ENCODE measurements at regions not wholly inside any gene's neighbourhood (a gene's known extent, or its start where the extent isn't known, plus 50 kb on each side); places are given as distances from the start of the nearest gene placed in this dataset.

DNA sequence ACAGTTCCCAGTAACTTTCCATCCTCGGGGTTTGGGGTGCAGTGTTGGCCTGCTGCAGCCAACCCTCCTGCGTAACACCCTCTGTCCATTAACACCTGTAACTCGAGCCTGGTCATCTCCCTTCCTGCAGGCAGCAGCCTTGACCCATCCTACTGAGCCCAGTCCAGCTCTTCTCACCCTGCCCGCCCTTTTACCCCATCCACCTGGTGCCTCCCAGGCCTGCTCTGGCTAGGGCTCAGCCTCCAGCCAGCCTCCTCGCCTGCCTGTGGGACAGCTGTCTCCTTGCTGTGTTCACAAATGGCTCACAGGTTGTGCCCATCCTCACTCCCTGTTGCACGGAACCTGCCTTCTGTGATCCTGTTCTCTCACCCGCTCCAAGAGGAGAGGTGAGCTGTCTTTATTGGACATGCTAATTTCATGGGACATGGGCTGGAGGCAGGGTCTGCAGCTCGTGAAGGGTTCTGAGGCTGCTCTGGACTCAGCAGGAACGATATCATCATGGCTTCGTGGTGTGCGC, 277.2 kb upstream of the TCERG1L start:
- intact Hi-C loops (cut with DNase I), result no loop called here
- DNase-seq (ENCODE audit: low spot score), result peak; percentile 61

DNA sequence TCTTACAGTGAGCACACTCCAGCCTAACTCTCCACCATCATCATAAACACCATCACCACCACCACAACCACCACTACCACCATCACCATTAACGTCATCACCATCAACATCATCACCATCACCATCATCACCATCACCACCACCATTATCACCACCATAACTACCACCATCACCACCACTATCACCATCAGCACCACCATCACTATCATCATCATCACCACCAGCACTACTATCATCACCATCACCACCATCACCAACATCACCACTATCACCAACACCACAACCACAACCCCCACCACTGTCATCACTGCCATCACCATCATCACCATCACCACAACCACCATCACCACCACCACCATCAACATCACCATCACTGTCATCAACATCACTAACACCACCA, 279.0 kb upstream of the TCERG1L start:
- intact Hi-C loops (cut with DNase I), result no loop called here
- DNase-seq (ENCODE audit: low spot score), result no peak

DNA sequence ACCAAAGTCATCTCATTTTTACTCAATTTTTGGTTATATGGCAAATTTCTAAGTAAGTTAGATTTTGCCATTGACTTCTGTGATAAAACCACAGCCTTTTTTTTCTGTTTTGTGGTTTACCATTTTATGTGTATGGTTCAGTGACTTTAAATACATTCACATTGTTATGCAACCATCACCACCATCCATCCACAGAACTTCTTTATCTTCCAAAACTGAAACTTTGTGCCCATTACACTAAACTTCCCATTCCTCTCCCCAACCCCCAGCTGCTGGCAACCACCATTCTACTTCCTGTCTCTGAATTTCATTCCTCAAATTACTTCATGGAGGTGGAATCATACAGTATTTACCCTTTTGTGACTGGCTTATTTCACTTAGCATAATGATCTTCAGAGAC, 280.4 kb upstream of the TCERG1L start:
- intact Hi-C loops (cut with DNase I), result no loop called here
- no peak for DNase-seq (ENCODE audit: low spot score)

DNA sequence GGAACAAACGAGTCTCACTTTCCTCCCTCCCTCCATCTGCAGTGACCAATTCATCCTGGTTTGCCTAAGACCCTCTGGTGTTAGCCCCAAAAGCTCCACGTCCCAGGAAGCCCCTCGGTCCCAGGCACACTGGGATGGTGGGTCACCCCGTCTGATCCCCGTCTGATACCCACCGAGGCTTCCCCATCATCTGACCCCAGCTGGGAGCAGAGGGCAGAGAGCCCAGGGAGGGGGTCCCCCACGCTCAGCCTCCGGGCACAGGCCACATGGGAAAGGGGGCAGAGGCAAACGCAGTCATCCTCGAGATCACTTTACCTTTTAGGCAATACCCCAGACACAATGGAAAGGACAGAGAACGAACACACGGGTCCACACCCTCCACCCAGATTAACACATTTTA, 291.6 kb upstream of the PPP2R2D start:
- intact Hi-C loops (cut with DNase I), result no loop called here
- peak; percentile 59 for DNase-seq (ENCODE audit: low spot score)

DNA sequence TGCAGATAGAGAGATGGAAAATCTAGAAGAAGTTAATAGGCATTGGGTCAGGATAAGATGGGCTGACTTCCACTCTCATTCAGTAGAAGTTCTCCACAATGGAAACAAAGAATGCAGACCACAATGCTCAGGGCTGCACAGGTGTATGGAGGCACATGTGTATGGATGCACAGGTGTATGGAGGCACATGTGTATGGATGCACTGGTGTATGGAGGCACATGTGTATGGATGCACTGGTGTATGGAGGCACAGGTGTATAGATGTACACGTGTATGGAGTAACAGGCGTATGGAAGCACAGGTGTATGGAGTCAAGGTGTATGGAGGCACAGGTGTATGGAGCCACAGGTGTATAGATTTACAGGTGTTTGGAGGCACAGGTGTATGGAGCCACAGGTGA, 285.7 kb upstream of the PPP2R2D start:
- DNase-seq (ENCODE audit: low spot score), result no peak
- intact Hi-C loops (cut with DNase I), result no loop called here

DNA sequence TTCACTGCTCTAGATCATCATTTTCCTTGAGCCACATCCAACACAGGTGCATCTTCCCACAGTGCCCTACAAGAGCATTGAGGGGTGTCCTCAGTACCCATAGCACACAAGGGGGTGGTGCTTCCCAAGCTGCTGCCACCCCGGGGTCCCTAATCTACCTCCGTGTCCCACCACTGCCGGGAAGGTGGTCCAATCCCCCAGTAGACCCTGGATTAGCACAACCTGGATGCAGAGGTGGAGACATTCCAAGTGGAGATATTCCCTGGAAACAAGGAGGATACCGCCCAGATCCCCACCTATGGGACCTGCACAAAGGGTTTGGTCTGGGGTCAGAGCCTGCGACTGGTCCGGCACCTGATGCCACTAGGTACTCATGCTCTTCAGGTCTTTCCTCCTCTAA, 284.8 kb upstream of the PPP2R2D start:
- intact Hi-C loops (cut with DNase I), result no loop called here
- DNase-seq (ENCODE audit: low spot score), result peak; percentile 29

DNA sequence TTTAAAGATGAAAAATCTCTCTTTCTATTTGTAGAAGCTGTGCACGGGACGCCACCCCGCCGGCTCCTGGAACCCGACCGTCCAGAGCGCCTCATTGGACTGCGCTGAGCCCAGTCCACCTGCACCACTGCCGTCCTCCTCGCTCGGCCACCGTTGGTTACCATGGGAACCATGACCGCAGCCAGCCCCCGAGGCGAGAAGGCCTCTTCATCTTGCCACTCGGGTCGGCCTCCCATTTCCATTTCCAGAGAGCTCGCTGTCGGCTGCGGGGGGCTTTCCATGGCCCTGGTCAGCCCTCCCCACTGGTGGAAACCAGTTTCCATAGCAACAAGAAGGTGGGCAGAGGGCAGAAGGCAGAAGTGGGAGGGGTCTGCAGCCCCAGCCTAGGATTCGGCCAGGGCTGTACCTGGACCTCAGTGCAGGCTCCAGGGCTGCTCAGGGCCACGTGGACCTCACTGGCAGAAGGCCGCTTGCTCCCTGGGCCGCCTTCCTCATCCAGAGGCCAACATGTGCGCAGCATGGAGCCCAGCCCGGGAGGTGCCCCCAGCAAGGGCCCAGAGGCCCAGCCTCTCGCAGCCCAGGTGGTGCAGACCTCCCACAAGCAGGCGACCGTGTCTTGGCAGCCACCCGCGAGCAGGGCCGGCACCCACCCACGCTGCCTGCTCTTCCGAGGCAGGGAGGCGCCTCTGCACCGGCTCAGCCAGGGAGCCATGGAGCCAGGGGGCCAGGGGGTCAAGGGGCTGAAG, 283.5 kb upstream of the PPP2R2D start:
- intact Hi-C loops (cut with DNase I), result no loop called here
- peak; percentile 64 for DNase-seq (ENCODE audit: low spot score)

DNA sequence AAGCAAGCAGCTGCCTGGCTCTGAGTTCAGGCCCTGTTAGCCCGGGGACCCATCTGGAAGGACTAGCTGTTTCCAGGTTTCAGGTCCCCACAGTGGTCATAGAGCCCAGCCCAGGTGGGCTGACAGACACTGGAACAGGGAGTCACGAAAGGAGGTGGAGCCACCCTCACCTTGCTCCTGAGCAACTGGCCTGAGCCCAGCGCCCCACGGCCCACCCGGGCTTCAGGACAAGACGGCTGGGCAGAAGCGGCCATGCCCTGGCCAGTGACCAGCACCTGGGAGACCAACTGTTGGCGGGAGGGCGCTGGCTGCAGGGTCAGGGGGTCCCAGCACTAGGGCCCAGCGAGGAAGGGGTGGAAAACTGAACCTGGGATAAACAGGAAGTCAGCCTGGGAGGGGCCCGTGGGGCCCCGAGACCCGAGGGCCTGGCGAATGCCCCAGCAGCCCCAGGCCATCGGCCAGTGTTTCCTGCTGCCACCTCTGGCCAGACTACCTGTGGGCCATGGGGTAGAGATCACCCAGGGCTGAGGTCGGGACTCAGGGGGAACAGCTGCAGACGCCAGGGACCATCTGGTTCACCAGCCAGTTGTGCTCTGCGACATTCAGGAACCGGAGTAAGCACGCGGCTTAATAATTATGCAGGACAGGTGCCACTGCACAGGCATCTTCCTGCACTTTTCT, 282.1 kb upstream of the PPP2R2D start:
- intact Hi-C loops (cut with DNase I), result no loop called here
- no peak for DNase-seq (ENCODE audit: low spot score)

DNA sequence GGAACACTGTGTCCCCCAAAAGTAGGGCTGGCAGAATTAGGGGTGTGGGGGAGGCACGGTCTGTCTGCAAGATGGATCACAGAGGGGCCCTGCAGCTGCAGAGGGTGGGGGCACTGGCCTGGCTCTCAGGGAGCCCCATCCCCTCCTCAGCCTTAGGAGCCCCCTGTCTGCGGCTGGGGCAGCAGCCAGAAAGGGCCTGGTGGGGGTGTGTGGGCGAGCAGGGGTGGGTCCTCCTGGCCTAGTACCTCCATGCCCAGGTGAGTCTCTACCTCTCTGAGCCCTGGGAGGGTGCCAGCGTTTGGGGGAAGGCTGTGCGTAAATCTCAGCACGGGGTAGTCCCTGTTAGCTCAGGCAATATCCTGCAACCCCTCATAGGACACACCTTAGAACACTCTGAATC, 280.5 kb upstream of the PPP2R2D start:
- DNase-seq (ENCODE audit: low spot score), result peak; percentile 59
- intact Hi-C loops (cut with DNase I), result loop anchor here in 1 of 2 donors (5.0 kb wide), 1 partner anchor 1943 kb away; no protein-coding TSS in a partner anchor

DNA sequence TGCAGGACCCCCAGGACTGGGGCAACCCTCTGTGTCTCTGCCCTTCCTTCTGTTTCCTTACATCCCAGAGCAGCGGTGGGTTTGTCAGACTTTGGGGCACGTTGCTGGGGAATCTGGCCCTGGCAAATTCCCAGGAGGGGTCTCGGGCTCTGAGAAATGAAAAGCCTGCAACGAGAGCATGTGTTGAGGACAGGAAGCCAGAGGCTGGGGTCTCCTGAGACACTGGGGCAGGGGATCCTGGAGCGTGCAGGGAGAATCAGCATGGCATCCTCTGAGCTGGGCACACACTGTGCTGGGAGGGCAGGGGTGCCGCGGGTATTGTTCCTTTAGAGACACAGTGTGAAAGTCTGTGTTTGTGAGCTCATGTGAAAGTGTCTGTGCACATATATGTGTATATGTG, 279.9 kb upstream of the PPP2R2D start:
- peak; percentile 49 for DNase-seq (ENCODE audit: low spot score)
- intact Hi-C loops (cut with DNase I), result loop anchor here in 1 of 2 donors (5.0 kb wide), 1 partner anchor 1944 kb away; no protein-coding TSS in a partner anchor

DNA sequence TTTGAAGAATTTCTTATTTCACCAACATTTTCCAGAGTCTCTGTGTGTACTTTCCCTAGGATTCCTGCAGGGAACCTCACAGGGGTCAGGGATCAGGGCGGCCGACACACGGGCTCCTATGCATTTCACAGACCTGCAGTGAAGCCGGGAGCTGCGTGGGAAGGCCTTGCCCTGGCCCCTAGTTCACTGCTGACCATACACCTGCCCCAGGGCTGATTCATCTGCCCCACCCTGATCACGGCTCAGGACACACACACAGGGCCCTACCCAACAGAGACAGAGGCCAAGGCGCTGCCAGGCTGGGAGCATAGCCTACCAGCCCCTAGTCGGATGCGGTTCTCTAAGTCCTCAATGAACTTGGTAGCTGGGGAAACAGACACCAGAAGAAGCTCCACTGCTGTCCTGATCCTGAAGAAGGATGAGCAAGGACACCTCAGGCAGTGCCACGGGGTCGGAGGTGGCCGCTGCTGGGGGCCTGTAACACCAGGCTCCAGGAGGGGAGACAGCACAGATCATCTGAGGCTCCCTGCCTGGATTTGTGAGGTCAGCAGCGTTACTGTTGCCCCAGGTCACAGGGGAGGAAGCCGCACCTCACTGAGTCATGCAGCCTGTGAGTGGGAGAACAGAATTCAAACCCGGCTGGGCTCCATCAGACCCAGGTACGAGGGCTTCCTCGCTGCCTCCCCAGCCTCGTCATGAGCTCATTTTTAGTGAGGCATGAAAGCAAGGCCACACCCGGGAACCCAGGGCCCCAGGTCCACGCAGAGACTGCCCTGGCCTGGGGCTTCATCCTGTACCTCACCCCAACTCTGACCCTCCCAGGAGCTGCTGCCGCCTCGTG, 278.8 kb upstream of the PPP2R2D start:
- peak; percentile 63 for DNase-seq (ENCODE audit: low spot score)
- intact Hi-C loops (cut with DNase I), result loop anchor here in 1 of 2 donors (5.0 kb wide), 1 partner anchor 1945 kb away; no protein-coding TSS in a partner anchor

DNA sequence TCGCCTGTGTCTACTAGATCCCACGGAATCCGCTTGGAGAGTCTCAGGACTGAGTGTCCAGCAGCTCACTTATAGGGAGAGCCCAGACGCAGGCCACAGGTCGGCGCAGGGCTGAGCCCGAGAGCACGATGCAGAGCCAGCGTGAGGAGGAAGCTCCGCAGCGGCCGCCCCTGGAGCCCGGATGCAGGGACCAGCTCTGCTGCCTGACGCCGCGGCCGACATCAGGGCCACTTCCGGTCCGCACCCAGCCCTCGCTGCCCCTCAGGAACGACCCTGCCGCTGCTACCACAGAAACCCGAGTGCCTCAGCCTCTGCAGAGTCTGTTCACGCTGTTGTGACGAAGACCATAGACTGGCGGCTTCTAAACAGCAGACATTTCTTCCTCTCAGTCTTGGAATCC, 275.8 kb upstream of the PPP2R2D start:
- DNase-seq (ENCODE audit: low spot score), result peak; percentile 80
- intact Hi-C loops (cut with DNase I), result no loop called here

DNA sequence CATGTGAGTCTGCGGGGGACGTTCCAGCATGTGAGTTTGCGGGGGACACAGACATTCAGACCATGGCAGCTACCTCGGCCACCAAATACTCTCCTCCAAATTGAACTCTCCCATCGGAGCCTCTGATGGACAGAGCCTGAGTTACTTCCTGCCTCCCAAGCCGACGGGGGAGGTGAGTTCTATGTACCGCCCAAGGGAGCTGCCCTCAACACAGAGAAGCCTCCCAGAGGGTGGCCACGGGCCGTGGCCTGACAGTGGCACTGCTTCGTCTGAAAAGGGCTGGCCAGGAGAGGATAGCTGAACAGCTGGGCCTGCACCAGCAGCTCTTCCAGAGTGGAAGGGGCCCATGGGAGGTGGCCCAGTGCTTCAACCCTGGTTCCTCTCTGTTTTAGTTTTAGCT, 274.5 kb upstream of the PPP2R2D start:
- intact Hi-C loops (cut with DNase I), result no loop called here
- peak; percentile 30 for DNase-seq (ENCODE audit: low spot score)

DNA sequence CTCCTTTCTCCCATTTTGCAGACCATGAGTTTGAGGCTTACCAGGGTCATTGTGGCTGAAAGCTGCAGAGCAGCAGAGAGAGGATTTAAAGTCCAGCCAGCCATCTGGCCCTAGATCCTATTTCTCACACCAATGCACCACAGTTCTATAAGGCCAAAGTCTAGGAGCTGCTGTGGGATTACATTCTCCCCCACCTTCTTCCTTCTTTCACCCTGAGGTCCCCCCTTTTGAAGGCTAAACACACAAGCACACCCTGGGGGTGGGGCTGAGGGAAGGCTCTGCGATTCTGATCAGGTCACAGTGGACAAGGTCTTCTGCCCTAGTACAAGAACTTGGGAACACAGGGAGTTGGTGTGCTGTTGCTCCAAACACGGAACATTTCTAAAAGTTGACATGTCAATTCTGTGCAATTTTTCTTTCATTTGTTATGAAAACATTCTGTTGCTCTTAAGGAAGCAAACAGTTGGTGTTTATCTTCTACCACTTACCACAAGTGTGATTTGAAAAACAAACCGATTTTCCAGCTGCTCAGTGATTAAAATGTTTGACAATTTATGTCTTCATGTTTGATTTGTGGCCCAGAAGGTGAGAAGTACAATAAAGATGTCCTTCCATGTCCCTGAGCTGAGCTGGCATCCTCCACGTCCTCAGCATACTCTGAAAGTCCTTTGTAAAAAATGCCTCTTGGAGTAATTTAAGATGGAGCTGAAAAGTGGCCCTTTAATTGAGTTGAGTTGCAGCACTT, 271.6 kb upstream of the PPP2R2D start:
- intact Hi-C loops (cut with DNase I), result no loop called here
- no peak for DNase-seq (ENCODE audit: low spot score)

DNA sequence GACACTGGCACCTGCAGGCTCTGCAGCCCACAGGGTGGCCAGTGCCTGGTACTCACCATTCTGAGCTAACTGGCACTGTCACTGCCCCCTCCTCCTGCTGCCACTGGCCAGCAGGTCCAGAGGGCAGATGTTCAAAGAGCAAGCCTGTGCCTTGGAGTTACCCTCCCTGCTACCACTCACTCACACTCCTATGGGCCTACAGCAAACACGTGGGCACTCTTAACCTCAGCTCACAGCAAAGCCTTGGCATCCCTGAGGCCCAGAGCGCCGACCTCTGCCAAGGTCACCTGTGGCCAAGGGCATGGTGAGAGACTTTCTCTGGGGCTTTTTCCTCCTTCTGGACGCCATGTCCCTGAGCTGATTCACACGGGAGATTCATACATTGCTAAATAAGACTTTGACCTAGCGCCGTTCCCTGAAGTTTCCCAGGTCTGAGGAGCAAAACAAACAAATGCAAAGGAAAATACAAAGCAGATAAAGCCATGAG, 270.0 kb upstream of the PPP2R2D start:
- intact Hi-C loops (cut with DNase I), result no loop called here
- DNase-seq (ENCODE audit: low spot score), result peak; percentile 47

DNA sequence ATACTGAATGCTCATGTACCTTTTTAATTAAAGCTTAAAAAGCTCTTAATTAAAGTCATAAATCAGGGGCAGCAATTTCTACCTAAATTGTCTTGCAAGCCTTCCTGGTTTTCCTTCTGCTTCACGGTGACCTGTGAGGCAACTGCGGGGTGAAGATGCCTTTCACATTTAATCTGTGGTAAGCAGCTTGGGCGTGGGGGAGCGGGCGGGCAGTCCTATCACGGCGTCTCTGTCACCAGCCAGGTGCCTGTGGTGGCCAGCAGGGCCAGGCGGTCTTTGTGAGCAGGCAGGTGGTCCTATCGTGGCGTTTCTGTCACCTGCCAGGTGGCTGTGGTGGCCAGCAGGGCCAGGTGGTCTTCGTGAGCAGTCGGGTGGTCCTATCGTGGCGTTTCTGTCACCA, 269.2 kb upstream of the PPP2R2D start:
- intact Hi-C loops (cut with DNase I), result no loop called here
- DNase-seq (ENCODE audit: low spot score), result peak; percentile 44

DNA sequence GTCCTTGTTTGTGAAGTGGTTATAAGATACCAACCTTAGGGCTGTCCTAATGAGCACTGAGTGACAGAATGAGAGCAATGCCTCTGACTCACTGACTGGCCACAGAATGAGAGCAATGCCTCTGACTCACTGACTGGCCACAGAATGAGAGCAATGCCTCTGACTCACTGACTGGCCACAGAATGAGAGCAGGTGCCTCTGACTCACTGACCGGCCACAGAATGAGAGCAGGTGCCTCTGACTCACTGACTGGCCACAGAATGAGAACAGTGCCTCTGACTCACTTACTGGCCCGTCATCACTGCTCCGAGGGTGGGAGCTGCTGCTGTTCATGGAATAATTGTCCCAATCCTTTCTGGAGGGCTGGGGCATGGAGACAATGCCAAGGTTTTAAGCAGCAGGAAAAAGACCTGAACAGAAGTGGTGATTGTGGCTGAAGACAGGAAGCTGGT, 265.2 kb upstream of the PPP2R2D start:
- no peak for DNase-seq (ENCODE audit: low spot score)
- intact Hi-C loops (cut with DNase I), result no loop called here

DNA sequence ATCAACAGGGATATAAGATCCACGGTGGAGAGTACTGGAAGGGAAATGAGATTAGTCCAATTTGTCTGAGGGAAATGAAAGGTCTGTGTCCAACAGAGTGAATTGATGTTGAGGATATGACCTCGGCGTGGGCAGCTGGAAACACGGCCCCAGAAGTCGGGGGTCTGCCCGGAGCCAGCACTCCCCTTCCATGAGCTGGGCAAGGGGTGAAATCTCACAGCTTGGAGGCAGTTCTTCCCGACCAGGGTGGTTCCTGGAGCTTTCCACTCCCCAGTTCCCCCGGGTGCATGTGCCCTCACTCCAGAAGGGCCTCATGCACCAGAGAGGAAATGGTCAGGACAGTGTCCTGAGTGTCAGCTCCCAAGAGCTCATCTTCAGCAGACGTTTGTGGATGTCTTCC, 264.7 kb upstream of the PPP2R2D start:
- intact Hi-C loops (cut with DNase I), result no loop called here
- DNase-seq (ENCODE audit: low spot score), result no peak

Measured in posterior vena cava (tissue), 2 donors.